Progenitor cell of endocrine pancreas (in vitro differentiated cells): ENCODE measurements at regions not wholly inside any gene's neighbourhood (a gene's known extent, or its start where the extent isn't known, plus 50 kb on each side); places are given as distances from the start of the nearest gene placed in this dataset.

Experiments used
- DNase-seq: peaks from one replicate; pipeline ENCODE4 v3.0.0; 2021; ENCODE audit warnings: low spot score; ENCODE audit not compliant: unreplicated experiment
- H3K27ac Mint-ChIP-seq: 2 replicates; pipeline ENCODE4 v1.8.0; 2021; ENCODE audit warnings: mild to moderate bottlenecking, moderate library complexity, mixed read lengths
- H3K27me3 Mint-ChIP-seq: 2 replicates; pipeline ENCODE4 v1.8.0; 2021; ENCODE audit warnings: mixed read lengths
- H3K36me3 Mint-ChIP-seq: 2 replicates; pipeline ENCODE4 v1.8.0; 2022; ENCODE audit warnings: mixed read lengths; ENCODE audit not compliant: insufficient read depth
- H3K4me1 Mint-ChIP-seq: 2 replicates; pipeline ENCODE4 v1.8.0; 2021; ENCODE audit warnings: low read depth, mixed read lengths
- H3K4me3 Mint-ChIP-seq: 2 replicates; pipeline ENCODE4 v1.8.0; 2021; ENCODE audit warnings: low read depth, mild to moderate bottlenecking, moderate library complexity, mixed read lengths
- H3K9me3 Mint-ChIP-seq: 2 replicates; pipeline ENCODE4 v1.8.0; 2021; ENCODE audit warnings: low read depth, mixed read lengths
- TF ChIP-seq, protein P1 (sequence below): fragments of 200-600 bp; sonication (generic); IDR thresholded peaks from one replicate; pipeline ENCODE4 v1.5.0; 2021; ENCODE audit warnings: antibody characterized with exemption, mild to moderate bottlenecking; ENCODE audit not compliant: unreplicated experiment

DNA sequence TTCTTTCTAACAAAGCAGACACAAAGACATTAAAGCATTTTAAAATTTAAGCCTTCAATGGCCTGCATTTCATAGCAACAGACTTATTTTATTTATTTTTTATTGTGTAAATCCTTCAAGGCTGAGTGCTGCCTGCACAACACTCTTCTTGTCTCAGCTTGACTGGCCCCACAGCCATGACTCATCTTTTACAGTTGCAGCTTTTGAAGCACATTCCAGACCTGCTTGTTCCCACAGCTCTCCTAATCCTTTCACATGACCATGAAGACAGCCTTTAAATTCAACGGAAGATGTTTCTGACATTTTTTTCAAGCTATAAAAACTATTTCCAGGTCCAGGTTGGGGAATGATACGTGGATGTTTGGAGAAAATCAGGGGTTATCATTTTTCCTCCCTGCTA, 276.9 kb upstream of the TACR3 start:
- TF ChIP-seq, protein P1, sequence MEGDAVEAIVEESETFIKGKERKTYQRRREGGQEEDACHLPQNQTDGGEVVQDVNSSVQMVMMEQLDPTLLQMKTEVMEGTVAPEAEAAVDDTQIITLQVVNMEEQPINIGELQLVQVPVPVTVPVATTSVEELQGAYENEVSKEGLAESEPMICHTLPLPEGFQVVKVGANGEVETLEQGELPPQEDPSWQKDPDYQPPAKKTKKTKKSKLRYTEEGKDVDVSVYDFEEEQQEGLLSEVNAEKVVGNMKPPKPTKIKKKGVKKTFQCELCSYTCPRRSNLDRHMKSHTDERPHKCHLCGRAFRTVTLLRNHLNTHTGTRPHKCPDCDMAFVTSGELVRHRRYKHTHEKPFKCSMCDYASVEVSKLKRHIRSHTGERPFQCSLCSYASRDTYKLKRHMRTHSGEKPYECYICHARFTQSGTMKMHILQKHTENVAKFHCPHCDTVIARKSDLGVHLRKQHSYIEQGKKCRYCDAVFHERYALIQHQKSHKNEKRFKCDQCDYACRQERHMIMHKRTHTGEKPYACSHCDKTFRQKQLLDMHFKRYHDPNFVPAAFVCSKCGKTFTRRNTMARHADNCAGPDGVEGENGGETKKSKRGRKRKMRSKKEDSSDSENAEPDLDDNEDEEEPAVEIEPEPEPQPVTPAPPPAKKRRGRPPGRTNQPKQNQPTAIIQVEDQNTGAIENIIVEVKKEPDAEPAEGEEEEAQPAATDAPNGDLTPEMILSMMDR = no peak
- H3K27ac Mint-ChIP-seq = peak overlapping the region; percentile 58
- H3K9me3 Mint-ChIP-seq = peaks cover 11% of the 10 kb centered on the region
- DNase-seq = no peak
- peaks cover 3% of the 10 kb centered on the region for H3K36me3 Mint-ChIP-seq
- no peaks in the 10 kb centered on the region for H3K27me3 Mint-ChIP-seq
- no peak overlapping the region for H3K4me3 Mint-ChIP-seq
- H3K4me1 Mint-ChIP-seq = peaks cover 9% of the 10 kb centered on the region

DNA sequence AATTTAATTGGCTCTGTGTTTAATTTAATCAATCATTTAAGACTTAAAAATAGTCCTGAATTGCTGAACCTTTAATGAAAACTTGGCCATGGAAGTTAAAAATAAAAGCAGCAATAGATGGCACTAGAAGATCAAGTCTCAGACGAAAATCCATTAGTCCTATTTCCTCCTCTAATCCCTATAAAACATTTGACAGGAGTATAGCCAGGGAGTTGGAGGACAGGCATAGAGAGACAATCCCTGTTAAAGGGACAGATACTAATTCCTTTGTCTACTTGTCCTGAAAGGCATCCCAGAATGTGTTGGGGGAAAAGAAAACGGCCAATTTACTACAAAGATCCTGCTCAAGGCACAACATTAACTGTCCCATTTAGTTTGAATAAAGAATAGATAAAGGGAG, 276.3 kb upstream of the TACR3 start:
- peaks cover 3% of the 10 kb centered on the region for H3K36me3 Mint-ChIP-seq
- H3K27me3 Mint-ChIP-seq = no peaks in the 10 kb centered on the region
- peaks cover 9% of the 10 kb centered on the region for H3K4me1 Mint-ChIP-seq
- H3K4me3 Mint-ChIP-seq = no peak overlapping the region
- peaks cover 14% of the 10 kb centered on the region for H3K9me3 Mint-ChIP-seq
- TF ChIP-seq, protein P1 = peak; percentile 23
- DNase-seq = no peak
- H3K27ac Mint-ChIP-seq = no peak overlapping the region

DNA sequence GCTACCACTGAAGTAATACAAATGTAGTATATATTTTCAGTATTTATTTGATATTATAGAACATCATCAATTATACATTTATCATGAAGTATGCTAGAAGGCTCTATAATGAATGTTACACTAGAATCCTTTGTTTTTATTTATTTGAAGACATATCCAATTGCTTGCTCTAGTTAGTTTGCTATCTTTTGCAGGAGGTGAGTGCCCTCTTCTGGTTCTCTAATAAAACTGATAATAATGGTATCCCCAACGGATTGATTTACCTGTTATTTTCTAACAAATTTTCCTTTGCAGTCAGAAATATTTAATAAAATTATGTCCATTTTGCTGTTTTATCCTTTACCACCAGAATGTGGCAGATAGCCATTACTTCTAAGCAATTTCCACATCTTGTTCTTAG, 274.3 kb upstream of the TACR3 start:
- Mint-ChIP-seq H3K4me3 (no peak overlapping the region), H3K4me1 (peaks cover 9% of the 10 kb centered on the region), H3K27me3 (no peaks in the 10 kb centered on the region), H3K36me3 (peaks cover 3% of the 10 kb centered on the region), H3K27ac (no peak overlapping the region), H3K9me3 (peaks cover 20% of the 10 kb centered on the region)
- no peak for DNase-seq
- TF ChIP-seq, protein P1 = peak; percentile 39

DNA sequence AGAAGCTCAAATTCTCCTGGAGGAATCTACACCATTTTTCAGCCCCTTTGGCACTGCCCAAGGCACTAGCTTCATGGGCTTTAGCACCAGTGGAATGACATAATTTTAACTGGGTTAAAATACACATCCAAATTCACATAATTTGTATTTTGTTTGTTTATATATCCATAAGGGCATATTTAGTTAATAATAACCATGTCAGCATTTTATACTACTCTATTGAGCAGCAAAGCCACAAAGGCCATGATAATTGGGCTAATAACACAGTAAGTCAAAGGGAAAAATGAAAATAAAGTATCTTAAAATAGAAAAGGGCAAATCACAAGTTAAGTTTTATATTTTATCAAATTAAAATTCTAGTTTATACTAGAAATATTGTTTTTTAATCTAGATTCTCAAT, 262.7 kb upstream of the TACR3 start:
- TF ChIP-seq, protein P1 = no peak
- H3K27ac Mint-ChIP-seq = no peak overlapping the region

DNA sequence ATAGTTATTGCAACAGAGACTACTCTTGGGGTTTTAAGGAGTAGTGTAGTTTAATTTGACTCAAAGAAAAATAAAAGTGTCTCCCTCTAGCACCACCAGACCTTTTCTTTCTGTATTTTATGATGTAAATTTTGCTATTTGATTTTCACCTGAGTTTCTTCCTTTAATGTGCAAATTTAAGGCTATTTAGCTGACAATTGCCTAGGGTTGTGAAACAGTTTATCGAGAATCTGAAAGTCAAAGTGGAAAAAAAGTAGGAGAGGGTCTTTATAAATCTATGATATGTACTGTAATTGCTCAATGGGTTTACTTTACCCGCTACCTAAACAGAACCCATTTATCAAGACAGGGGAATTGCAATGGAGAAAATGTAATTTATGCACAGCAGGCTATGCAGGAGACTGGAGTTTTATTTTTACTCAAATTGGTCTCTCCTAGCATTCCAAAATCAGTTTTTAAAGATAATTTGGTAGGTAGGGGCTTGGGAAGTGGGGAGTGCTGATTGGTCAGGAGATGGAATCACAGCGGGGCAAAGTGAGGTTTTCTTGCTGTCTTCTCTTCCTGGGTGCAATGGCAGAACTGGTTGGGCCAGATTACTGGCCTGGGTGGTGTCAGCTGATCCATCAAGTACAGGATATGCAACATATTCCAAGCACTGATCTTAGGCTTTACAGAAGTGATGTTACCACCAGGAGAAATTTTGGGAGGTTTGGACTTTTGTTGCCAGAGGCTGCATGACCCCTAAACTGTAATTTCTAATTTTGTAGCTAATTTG, 228.6 kb upstream of the TACR3 start:
- peaks cover 12% of the 10 kb centered on the region for H3K9me3 Mint-ChIP-seq
- H3K4me1 Mint-ChIP-seq = peaks cover 4% of the 10 kb centered on the region
- H3K27ac Mint-ChIP-seq = no peak overlapping the region
- H3K36me3 Mint-ChIP-seq = no peaks in the 10 kb centered on the region
- peaks cover 5% of the 10 kb centered on the region for H3K27me3 Mint-ChIP-seq
- TF ChIP-seq, protein P1 = no peak
- no peak overlapping the region for H3K4me3 Mint-ChIP-seq
- DNase-seq = no peak

More for the DNA sequence above, 262.7 kb upstream of the TACR3 start:
- H3K4me1 Mint-ChIP-seq = no peaks in the 10 kb centered on the region
- DNase-seq = no peak
- no peak overlapping the region for H3K4me3 Mint-ChIP-seq
- H3K9me3 Mint-ChIP-seq = peaks cover 7% of the 10 kb centered on the region
- no peaks in the 10 kb centered on the region for H3K27me3 Mint-ChIP-seq
- no peaks in the 10 kb centered on the region for H3K36me3 Mint-ChIP-seq
